NCI-H146 (cell line): ENCODE measurements at regions not wholly inside any gene's neighbourhood (a gene's known extent, or its start where the extent isn't known, plus 50 kb on each side); places are given as distances from the start of the nearest gene placed in this dataset.
A peak's percentile ranks its signal among the peaks of the same experiment; 100 is the strongest.

Experiments
- DNase-seq: peaks from one replicate; lab custom pipeline; 2025; lab: John Stamatoyannopoulos, UW

DNA sequence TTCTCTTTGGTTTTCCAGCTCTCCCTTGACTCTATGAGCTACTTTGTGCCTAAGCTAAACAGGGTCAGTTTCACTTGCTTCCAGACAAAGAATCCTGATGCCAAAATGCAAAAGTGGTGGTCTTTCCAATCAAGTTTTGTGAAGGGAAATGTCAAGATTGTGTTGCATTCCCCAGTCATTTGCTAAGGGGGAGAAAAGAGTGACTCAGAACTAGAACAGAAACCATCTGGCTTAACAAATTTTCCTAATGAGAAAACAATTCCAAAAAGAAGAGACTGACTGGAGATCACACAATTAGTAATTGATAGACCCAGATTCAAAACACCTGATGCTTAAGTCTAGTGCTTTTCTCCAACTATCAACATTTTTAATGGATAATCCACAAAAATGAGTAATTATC lies 235.1 kb upstream of the DIO2 start:
- no peak for DNase-seq

GRCh38 chr14:80445605-80446004 lies 234.3 kb upstream of the DIO2 start:
- DNase-seq = no peak

DNA sequence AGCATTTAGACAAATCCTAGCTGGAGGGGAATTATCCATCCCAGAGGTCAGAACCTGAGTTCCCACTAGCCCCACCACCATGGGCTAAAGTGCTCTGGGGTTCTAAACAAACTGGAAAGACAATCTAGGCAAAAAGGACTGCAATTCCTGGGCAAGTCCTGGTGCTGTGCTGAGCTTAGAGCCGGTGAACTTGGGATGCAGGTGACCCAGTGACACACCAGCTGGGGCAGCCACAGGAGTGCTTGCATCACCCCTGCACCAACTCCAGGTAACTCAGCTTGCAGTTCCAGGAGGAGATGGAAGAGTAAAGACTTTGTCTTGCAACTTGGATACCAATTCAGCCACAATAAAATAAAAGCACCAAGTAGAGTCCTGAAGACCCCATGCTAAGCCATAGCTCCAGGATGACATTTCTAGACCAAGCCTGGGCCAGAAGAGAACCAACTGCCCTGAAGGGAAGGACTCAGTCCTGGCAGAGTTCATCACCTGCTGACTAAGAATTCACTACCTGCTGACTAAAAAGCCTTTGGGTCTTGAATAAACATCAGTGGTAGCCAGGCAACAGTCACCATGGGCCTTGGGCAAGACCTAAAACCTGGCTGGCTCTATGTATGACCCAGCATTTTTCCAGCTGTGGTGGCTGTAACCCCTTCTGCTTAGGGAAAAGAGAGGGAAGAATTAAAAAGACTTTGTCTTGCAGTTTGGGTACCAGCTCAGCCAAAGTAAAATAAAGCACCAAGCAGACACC lies 223.4 kb upstream of the DIO2 start:
- DNase-seq = peak; percentile 68

- no peak for DNase-seq
Observed at GRCh38 chr14:80433811-80434210, 222.5 kb upstream of the DIO2 start.

GRCh38 chr14:80428671-80429070 lies 217.4 kb upstream of the DIO2 start:
- DNase-seq = no peak

- no peak for DNase-seq
Observed at GRCh38 chr14:80428171-80428570, 216.9 kb upstream of the DIO2 start.

GRCh38 chr14:80427101-80427500 lies 215.8 kb upstream of the DIO2 start:
- no peak for DNase-seq

- no peak for DNase-seq
Observed at GRCh38 chr14:80426683-80427082, 215.4 kb upstream of the DIO2 start.

DNA sequence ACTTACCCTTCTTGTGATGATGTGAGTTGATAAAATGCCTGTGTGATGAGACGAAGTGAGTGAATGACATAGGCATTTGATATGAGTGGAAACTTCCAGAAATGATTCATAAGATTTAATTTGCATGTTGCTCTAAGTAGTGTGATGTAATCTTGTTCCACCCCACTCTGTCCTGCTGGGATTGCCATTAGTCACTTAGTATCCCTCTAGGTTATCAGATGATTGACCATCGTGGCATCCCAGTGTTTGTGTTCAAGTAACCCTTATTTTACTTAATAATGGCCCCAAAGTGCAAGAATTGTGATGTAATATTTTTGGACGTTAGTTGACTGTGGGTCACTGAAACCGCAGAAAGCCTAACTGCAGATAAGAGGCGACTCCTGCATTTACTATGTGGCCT lies 214.4 kb upstream of the DIO2 start:
- DNase-seq = no peak

DNA sequence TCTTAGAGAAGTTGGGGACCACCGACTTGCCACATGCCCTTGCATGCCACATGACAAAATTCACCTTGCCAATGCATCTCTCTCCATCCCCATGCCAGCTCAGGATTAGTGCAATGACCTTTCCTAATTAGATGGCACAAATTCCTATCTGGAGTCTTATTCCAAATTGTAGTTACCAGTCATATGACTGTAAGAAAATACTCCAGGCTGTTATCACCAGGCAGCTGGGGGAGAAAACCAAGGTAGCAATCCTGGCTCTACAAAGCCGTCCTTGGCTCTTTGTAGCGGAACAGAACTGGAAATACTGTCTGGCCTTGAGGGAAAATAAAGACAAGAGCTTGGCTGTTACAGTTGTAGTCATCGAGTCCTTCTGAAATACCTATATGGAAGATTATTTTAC lies 208.5 kb upstream of the DIO2 start:
- DNase-seq = no peak

GRCh38 chr14:80419345-80419744 lies 208.0 kb upstream of the DIO2 start:
- DNase-seq = peak; percentile 0

GRCh38 chr14:80415636-80416035 lies 204.3 kb upstream of the DIO2 start:
- no peak for DNase-seq

DNA sequence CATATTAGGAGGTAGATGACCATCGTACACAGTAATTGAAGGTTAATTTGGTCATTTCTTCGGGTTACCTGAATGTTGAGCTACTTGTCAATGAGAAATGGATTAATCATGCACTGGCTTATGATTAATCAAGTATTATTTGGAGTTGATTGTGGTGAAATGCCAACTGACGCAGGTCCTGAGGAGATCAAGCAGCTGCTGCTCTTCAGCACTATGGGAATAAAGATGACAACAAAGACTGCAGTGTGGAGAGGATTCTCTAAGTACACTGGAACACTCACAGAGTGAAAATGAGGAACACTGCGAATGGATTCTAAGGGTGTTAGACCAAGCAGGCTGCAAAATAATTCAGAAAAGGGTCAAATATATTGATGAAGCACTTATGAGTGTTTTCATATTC lies 202.8 kb upstream of the DIO2 start:
- no peak for DNase-seq

- peak; percentile 5 for DNase-seq
Observed at GRCh38 chr14:80404413-80404812, 193.1 kb upstream of the DIO2 start.

DNA sequence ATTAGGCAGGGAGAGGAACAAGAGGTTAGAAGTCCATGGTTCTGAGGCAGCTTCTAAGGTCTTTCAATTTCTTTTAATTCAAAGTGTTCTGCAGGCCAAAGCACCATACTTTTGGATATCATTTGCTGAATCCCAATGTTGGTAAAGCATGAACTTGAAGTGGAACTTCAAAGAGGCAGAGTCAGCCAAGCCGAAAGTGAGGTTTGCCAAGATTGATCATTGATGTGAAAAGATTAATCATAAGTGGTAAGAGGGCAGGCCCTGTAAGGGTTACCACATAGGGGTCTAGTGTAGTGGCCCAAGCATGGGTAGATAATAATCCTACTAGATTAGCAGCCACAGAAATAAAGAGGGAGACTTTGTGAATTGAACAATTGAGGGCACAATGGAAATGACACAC lies 191.7 kb upstream of the DIO2 start:
- DNase-seq = no peak

DNA sequence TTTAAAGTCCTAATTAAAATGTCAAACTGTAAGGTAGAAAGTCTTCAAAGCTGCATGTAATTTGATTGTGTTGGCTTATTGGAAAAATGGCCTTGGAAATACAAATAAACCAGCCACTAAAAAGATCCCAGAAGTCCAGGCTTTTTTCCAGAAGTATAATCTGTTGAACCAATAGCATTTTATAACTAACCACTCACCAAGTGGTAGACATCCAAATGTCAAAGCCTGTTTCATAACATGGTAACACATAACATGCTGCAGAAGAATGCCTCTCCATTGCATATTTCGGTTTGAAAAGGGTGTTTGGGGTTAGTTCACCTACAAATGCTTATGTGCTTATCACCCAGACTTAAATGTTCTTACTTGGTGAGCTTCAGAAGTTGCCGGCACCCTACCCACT lies 183.7 kb upstream of the DIO2 start:
- DNase-seq = no peak

DNA sequence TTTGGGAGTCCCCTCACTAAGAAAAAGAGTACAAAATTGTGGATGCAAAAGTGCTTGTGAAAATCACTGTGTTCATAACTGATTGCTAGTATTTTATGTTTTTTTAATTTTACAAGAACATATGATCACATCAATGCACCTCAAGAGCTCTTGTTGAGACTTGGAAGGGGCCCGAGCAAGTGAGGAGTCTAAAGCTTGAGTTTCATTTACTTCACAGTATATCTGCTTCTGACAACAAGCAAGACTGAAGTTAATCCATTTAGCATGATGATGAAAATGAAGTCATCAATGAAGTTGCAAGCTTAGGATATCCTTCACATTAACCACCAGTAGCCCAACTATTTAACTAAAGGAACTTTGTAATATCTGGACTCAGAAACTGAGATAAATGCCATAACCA lies 182.5 kb upstream of the DIO2 start:
- DNase-seq = no peak

DNA sequence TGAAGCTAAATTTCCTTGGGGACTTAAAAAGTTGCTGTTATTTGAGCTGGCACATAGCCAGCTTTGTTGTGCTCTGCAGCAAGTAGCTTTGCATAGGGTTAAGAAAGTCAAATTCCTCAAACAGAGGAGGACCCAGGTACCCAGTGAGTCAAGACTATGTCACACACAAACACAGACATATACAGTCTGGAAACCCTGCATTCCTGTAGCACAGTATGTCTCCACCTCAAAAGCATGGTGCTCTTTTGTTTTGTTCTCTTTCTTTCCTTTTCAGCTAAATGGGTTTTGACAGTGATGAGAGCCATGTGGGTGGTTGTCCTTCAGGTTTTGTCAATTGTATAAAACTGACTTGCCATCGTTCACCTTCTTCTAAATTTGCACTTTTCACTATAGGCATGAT lies 179.6 kb upstream of the DIO2 start:
- no peak for DNase-seq

DNA sequence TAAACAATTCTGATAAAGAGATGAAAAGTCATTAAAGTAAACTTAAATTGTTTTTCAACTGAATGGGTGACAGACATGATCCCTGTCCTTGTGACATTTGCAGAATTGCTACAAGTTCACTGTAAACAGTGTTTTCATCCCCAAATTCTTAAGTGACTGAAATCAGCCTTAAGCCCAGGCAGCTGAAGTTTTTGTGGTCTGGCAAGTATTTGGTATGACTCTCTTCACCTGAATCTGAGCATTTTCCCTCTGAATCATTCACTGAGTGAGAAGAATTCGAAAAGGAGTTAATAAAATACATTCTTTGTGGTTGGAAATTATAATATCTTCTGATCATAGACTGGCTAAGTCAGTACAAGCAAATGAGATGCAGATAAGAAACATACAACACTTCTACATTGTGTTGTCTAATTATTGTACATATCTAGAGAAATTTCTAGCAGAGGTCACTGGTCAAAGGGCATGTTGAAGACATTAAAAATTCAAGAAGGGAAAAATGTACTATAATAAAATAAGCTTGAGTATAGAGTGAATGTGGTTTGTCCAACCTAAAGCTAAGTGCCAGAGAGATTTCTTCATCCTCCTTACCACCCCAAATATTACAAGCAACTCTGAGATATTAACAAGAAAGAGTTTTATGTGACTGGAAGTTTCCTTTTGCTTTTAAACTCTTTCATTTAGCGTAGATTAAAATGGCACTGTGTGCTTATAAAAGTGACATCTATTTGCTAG lies 177.8 kb upstream of the DIO2 start:
- no peak for DNase-seq

DNA sequence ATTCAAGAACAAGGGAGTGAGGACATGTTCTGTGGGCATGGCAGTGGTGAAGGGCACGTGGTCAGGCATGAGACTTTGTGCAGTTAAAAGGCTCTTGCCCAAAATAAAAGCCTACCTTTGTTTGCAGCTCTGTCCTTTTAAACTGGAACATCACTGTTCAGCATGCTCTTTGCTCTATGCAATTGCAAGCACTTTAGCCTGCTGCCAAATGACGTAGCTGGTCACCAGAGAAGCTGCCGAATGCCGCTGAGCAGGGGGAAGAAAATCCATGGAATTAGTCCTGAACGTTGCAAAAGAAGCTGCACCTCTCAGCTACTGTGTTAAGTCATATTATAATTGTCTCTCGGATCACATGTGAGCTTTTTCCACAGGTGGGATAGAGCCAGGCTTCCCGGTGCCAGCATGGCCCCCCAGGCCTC lies 176.3 kb upstream of the DIO2 start:
- no peak for DNase-seq

DNA sequence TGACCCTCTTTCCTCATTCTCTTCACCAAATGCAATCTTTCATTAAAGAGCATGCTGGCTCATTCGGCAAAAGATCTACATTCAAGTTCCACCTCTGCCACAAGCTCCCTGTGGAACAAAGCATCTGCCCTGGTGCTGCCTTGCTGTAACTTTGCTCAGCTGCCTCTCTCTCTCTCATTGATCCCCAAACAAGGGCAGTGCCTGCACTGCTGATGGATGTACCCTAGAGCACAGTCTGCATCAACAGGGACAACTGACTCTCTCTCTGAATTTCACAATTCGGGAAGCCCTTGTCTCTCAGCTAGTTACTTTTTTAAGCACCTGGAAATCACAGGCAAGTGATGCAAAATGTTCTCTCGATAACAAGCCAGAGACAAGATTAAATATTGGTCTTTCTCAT lies 174.0 kb upstream of the DIO2 start:
- peak; percentile 7 for DNase-seq

- no peak for DNase-seq
Observed at GRCh38 chr14:80383223-80383622, 171.9 kb upstream of the DIO2 start.

GRCh38 chr14:80381807-80382363 lies 170.6 kb upstream of the DIO2 start:
- DNase-seq = no peak
